HG03280 (cell line): ENCODE measurements at regions not wholly inside any gene's neighbourhood (a gene's known extent, or its start where the extent isn't known, plus 50 kb on each side); places are given as distances from the start of the nearest gene placed in this dataset.
"Not testable (repeated sequence)": the region's sequence is repeated elsewhere in the genome, so short reads cannot be mapped to it uniquely, and the experiment has no call there.

Source experiments
- ATAC-seq: cut with Tn5 transposase; IDR thresholded peaks from one replicate; pipeline ENCODE4 v1.9.1; 2021; ENCODE audit warnings: mild to moderate bottlenecking, moderate library complexity; ENCODE audit not compliant: unreplicated experiment

- ATAC-seq, result no peak
Measured at GRCh38 chr12:128026696-128027574, 240.0 kb upstream of the TMEM132C start.

- ATAC-seq, result no peak
Measured at GRCh38 chr12:128033473-128033872, 233.5 kb upstream of the TMEM132C start.

- no peak for ATAC-seq
Measured at GRCh38 chr12:128040971-128041370, 226.0 kb upstream of the TMEM132C start.

GRCh38 chr12:128042283-128042682 is 224.7 kb upstream of the TMEM132C start:
- ATAC-seq, result not testable (repeated sequence)

GRCh38 chr12:128042825-128043224 is 224.1 kb upstream of the TMEM132C start:
- ATAC-seq, result no peak

GRCh38 chr12:128043317-128043716 is 223.7 kb upstream of the TMEM132C start:
- no peak for ATAC-seq

- no peak for ATAC-seq
Measured at GRCh38 chr12:128047266-128048060, 219.5 kb upstream of the TMEM132C start.

- no peak for ATAC-seq
Measured at GRCh38 chr12:128052331-128052730, 214.6 kb upstream of the TMEM132C start.

- no peak for ATAC-seq
Measured at GRCh38 chr12:128052777-128053176, 214.2 kb upstream of the TMEM132C start.

- ATAC-seq, result no peak
Measured at GRCh38 chr12:128055567-128055966, 211.4 kb upstream of the TMEM132C start.

GRCh38 chr12:128056136-128056801 is 210.7 kb upstream of the TMEM132C start:
- ATAC-seq, result no peak

- no peak for ATAC-seq
Measured at GRCh38 chr12:128057586-128057985, 209.4 kb upstream of the TMEM132C start.

GRCh38 chr12:128059621-128060370 is 207.2 kb upstream of the TMEM132C start:
- no peak for ATAC-seq

- no peak for ATAC-seq
Measured at GRCh38 chr12:128068211-128068610, 198.8 kb upstream of the TMEM132C start.

GRCh38 chr12:128069359-128069997 is 197.5 kb upstream of the TMEM132C start:
- ATAC-seq, result no peak

- ATAC-seq, result no peak
Measured at GRCh38 chr12:128073937-128074336, 193.0 kb upstream of the TMEM132C start.

GRCh38 chr12:128075332-128075731 is 191.6 kb upstream of the TMEM132C start:
- ATAC-seq, result no peak

GRCh38 chr12:128076188-128076587 is 190.8 kb upstream of the TMEM132C start:
- no peak for ATAC-seq

- no peak for ATAC-seq
Measured at GRCh38 chr12:128077211-128077916, 189.6 kb upstream of the TMEM132C start.

GRCh38 chr12:128077917-128078298 is 189.1 kb upstream of the TMEM132C start:
- no peak for ATAC-seq
